ENCODE measurements at regions not wholly inside any gene's neighbourhood (a gene's known extent, or its start where the extent isn't known, plus 50 kb on each side); places are given as distances from the start of the nearest gene placed in this dataset.

GRCh38 chr3:72257203-72257602 lies 472.3 kb upstream of the PROK2 start:
- no peak for DNase-seq (ENCODE audit: low read depth)

- no peak for DNase-seq (ENCODE audit: low read depth)
Measured at GRCh38 chr3:72256716-72257115, 471.8 kb upstream of the PROK2 start.

GRCh38 chr3:72255791-72256559 lies 471.0 kb upstream of the PROK2 start:
- no peak for DNase-seq (ENCODE audit: low read depth)

GRCh38 chr3:72255191-72255590 lies 470.2 kb upstream of the PROK2 start:
- DNase-seq (ENCODE audit: low read depth), result no peak

GRCh38 chr3:72254483-72254882 lies 469.5 kb upstream of the PROK2 start:
- DNase-seq (ENCODE audit: low read depth), result no peak

- DNase-seq (ENCODE audit: low read depth), result no peak
Measured at GRCh38 chr3:72250725-72251124, 465.8 kb upstream of the PROK2 start.

GRCh38 chr3:72248869-72249268 lies 463.9 kb upstream of the PROK2 start:
- no peak for DNase-seq (ENCODE audit: low read depth)

GRCh38 chr3:72248389-72248761 lies 463.4 kb upstream of the PROK2 start:
- no peak for DNase-seq (ENCODE audit: low read depth)

GRCh38 chr3:72247645-72248388 lies 462.9 kb upstream of the PROK2 start:
- DNase-seq (ENCODE audit: low read depth), result no peak

GRCh38 chr3:72247126-72247525 lies 462.2 kb upstream of the PROK2 start:
- DNase-seq (ENCODE audit: low read depth), result no peak

- DNase-seq (ENCODE audit: low read depth), result no peak
Measured at GRCh38 chr3:72246685-72247084, 461.7 kb upstream of the PROK2 start.

- no peak for DNase-seq (ENCODE audit: low read depth)
Measured at GRCh38 chr3:72245183-72245811, 460.3 kb upstream of the PROK2 start.

- DNase-seq (ENCODE audit: low read depth), result no peak
Measured at GRCh38 chr3:72244396-72244795, 459.4 kb upstream of the PROK2 start.

GRCh38 chr3:72242326-72242725 lies 457.4 kb upstream of the PROK2 start:
- DNase-seq (ENCODE audit: low read depth), result no peak

GRCh38 chr3:72241525-72241924 lies 456.6 kb upstream of the PROK2 start:
- no peak for DNase-seq (ENCODE audit: low read depth)

- DNase-seq (ENCODE audit: low read depth), result no peak
Measured at GRCh38 chr3:72240531-72240930, 455.6 kb upstream of the PROK2 start.

GRCh38 chr3:72238801-72239200 lies 453.9 kb upstream of the PROK2 start:
- DNase-seq (ENCODE audit: low read depth), result no peak

- DNase-seq (ENCODE audit: low read depth), result no peak
Measured at GRCh38 chr3:72238010-72238691, 453.2 kb upstream of the PROK2 start.

- no peak for DNase-seq (ENCODE audit: low read depth)
Measured at GRCh38 chr3:72237679-72238009, 452.7 kb upstream of the PROK2 start.

- no peak for DNase-seq (ENCODE audit: low read depth)
Measured at GRCh38 chr3:72234391-72234790, 449.4 kb upstream of the PROK2 start.

- no peak for DNase-seq (ENCODE audit: low read depth)
Measured at GRCh38 chr3:72233571-72233970, 448.6 kb upstream of the PROK2 start.

GRCh38 chr3:72232777-72233176 lies 447.8 kb upstream of the PROK2 start:
- no peak for DNase-seq (ENCODE audit: low read depth)

- DNase-seq (ENCODE audit: low read depth), result no peak
Measured at GRCh38 chr3:72232331-72232730, 447.4 kb upstream of the PROK2 start.

All from activated T-helper 9 cell treated with anti-CD3 and anti-CD28 coated beads, Interleukin-2, amount 50 U/mL, for 16 hours (primary cell).